NB4 (cell line): ENCODE measurements at regions not wholly inside any gene's neighbourhood (a gene's known extent, or its start where the extent isn't known, plus 50 kb on each side); places are given as distances from the start of the nearest gene placed in this dataset.

Experiments used
- DNase-seq: peaks from one replicate; pipeline ENCODE4 v3.0.0; 2010; ENCODE audit warnings: low read depth
- H3K4me3 ChIP-seq: one replicate; pipeline ENCODE4 v1.5.1; 2011; ENCODE audit warnings: mild to moderate bottlenecking, low read depth, low read length, moderate library complexity
- MAX ChIP-seq: IDR thresholded peaks from 2 replicates; pipeline ENCODE4 v1.6.1; 2011; ENCODE audit warnings: low read depth, low read length
- MYC ChIP-seq: IDR thresholded peaks from 2 replicates; pipeline ENCODE4 v1.6.1; 2011; ENCODE audit warnings: low read depth, low read length
- POLR2A ChIP-seq: IDR thresholded peaks from 2 replicates; pipeline ENCODE4 v1.6.1; 2011; ENCODE audit warnings: mild to moderate bottlenecking; ENCODE audit not compliant: insufficient read length; ENCODE audit errors: extremely low read depth
- TF ChIP-seq, protein P1 (sequence below): IDR thresholded peaks from one replicate; pipeline ENCODE4 v1.5.1; 2012; ENCODE audit warnings: low read depth, low read length

- H3K4me3 ChIP-seq, result no peak overlapping the region
- TF ChIP-seq, protein P1, sequence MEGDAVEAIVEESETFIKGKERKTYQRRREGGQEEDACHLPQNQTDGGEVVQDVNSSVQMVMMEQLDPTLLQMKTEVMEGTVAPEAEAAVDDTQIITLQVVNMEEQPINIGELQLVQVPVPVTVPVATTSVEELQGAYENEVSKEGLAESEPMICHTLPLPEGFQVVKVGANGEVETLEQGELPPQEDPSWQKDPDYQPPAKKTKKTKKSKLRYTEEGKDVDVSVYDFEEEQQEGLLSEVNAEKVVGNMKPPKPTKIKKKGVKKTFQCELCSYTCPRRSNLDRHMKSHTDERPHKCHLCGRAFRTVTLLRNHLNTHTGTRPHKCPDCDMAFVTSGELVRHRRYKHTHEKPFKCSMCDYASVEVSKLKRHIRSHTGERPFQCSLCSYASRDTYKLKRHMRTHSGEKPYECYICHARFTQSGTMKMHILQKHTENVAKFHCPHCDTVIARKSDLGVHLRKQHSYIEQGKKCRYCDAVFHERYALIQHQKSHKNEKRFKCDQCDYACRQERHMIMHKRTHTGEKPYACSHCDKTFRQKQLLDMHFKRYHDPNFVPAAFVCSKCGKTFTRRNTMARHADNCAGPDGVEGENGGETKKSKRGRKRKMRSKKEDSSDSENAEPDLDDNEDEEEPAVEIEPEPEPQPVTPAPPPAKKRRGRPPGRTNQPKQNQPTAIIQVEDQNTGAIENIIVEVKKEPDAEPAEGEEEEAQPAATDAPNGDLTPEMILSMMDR, result no peak
- TF ChIP-seq MYC, result no peak
- TF ChIP-seq MAX, result no peak
- TF ChIP-seq POLR2A, result no peak
- DNase-seq, result no peak
Observed at GRCh38 chr10:33635967-33636515, 301.6 kb upstream of the NRP1 start.

- no peak for DNase-seq
- no peak overlapping the region for H3K4me3 ChIP-seq
- TF ChIP-seq MAX, result no peak
- no peak for TF ChIP-seq POLR2A
- TF ChIP-seq MYC, result no peak
Observed at GRCh38 chr10:33632432-33632831, 298.0 kb upstream of the NRP1 start.

DNA sequence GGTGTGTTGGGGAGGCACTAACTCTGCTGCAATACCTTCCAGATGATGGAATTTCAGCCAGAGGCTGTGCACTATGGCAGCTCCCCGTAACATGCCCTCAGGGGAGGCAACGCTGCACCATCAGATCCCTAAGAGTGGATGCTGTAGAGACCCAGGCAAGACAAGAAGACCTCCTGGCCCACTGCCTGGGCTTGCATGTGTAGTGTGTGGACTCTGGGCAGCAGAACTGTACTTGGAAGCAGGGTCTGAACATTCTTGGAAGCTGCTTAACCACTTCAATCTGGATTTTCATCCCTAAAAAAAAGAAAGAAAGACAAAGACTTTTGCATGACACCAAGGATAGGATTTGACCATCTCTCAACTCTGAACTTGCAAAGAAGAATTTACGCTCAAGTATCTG lies 297.5 kb upstream of the NRP1 start:
- DNase-seq, result no peak
- TF ChIP-seq MAX, result no peak
- TF ChIP-seq, protein P1, result no peak
- no peak for TF ChIP-seq POLR2A
- TF ChIP-seq MYC, result no peak
- H3K4me3 ChIP-seq, result no peak overlapping the region

GRCh38 chr10:33630761-33631160 lies 296.3 kb upstream of the NRP1 start:
- TF ChIP-seq POLR2A (no peak), MYC (no peak), MAX (no peak)
- TF ChIP-seq, protein P1, result no peak
- H3K4me3 ChIP-seq, result no peak overlapping the region
- no peak for DNase-seq

DNA sequence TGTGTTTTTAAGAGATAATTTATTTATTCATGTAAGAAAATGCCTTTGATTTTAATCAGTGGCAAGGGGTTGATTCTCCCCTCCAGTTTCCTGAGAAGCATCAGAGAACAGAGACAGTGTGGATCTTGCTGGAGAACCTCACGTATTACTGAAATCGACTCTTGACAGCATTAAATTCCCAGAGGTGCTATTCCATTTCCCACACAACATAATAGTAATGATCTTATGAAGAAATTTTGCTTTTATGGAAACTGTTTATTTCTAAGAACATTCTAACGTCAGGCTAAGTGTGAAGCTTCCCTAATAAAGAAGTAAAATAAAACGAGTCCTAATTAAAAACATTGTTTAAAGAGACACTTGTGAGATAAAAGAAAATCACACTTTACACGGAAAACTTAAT lies 293.1 kb upstream of the NRP1 start:
- no peak for DNase-seq
- H3K4me3 ChIP-seq, result no peak overlapping the region
- TF ChIP-seq MAX, result no peak
- TF ChIP-seq, protein P1, result no peak
- no peak for TF ChIP-seq POLR2A
- TF ChIP-seq MYC, result no peak

DNA sequence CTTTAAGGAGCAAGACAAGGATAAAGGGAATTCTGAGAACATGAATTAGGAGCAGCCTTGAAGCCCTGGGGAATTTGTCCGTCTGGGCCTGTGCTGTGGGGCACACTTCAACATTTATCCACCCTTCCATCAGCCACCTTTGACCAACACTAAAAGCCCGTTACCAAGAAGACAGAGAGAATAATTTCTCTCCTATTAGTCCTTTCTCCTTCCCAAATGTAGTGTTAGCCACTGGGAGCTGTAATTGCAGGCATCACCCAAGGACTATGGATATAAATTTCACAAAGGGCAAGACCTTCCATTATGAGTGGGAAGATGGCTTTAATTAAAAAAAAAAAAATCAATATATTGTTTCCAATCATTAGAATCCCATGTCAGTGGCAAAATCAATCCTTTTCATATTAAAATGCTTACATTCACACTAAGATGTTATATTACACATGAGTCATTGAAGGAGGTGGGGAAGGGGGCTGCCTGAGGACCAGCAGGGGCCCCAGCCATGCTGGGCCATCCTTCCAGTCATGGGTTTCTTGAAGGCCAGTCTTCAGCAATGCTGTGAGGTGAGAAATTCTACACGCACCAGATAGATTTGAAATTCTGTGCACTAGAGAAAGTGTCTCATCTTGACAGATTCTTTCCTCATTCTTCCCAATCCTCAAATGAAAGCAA lies 292.5 kb upstream of the NRP1 start:
- TF ChIP-seq POLR2A (no peak), MAX (no peak), MYC (no peak)
- TF ChIP-seq, protein P1, result no peak
- H3K4me3 ChIP-seq, result no peak overlapping the region
- DNase-seq, result no peak
